ENCODE measurements at regions not wholly inside any gene's neighbourhood (a gene's known extent, or its start where the extent isn't known, plus 50 kb on each side); places are given as distances from the start of the nearest gene placed in this dataset.

- H3K4me3 ChIP-seq (ENCODE audit: low read length) = no peak overlapping the region
- no peak for TF ChIP-seq CTCF (IDR thresholded peaks at IDR 0.05; ENCODE audit: insufficient read depth, low read depth, low read length, missing control alignments)
- no peak for DNase-seq (ENCODE audit: low read depth)
Measured at GRCh38 chr15:53437985-53438841, 321.2 kb downstream of the WDR72 start.

GRCh38 chr15:53437366-53437765, 322.1 kb downstream of the WDR72 start:
- no peak for DNase-seq (ENCODE audit: low read depth)
- no peak overlapping the region for H3K4me3 ChIP-seq (ENCODE audit: low read length)
- no peak for TF ChIP-seq CTCF (IDR thresholded peaks at IDR 0.05; ENCODE audit: insufficient read depth, low read depth, low read length, missing control alignments)

- no peak overlapping the region for H3K4me3 ChIP-seq (ENCODE audit: low read length)
- no peak for TF ChIP-seq CTCF (IDR thresholded peaks at IDR 0.05; ENCODE audit: insufficient read depth, low read depth, low read length, missing control alignments)
- no peak for DNase-seq (ENCODE audit: low read depth)
Measured at GRCh38 chr15:53434174-53434678, 325.2 kb downstream of the WDR72 start.

- no peak for DNase-seq (ENCODE audit: low read depth)
- TF ChIP-seq CTCF (IDR thresholded peaks at IDR 0.05; ENCODE audit: insufficient read depth, low read depth, low read length, missing control alignments) = no peak
Measured at GRCh38 chr15:53416219-53416940, 343.1 kb downstream of the WDR72 start.

GRCh38 chr15:53414167-53414566, 345.3 kb downstream of the WDR72 start:
- DNase-seq (ENCODE audit: low read depth) = no peak
- H3K4me3 ChIP-seq (ENCODE audit: low read length) = no peak overlapping the region
- TF ChIP-seq CTCF (IDR thresholded peaks at IDR 0.05; ENCODE audit: insufficient read depth, low read depth, low read length, missing control alignments) = no peak

More at GRCh38 chr15:53416219-53416940, 343.1 kb downstream of the WDR72 start:
- H3K4me3 ChIP-seq (ENCODE audit: low read length) = no peak overlapping the region

GRCh38 chr15:53412542-53412941, 346.9 kb downstream of the WDR72 start:
- no peak overlapping the region for H3K4me3 ChIP-seq (ENCODE audit: low read length)
- DNase-seq (ENCODE audit: low read depth) = no peak
- TF ChIP-seq CTCF (IDR thresholded peaks at IDR 0.05; ENCODE audit: insufficient read depth, low read depth, low read length, missing control alignments) = no peak

Data from epithelial cell of esophagus (primary cell).